Left forelimb (tissue), 1 donor: ENCODE measurements at regions not wholly inside any gene's neighbourhood (a gene's known extent, or its start where the extent isn't known, plus 50 kb on each side); places are given as distances from the start of the nearest gene placed in this dataset.
"Not testable (repeated sequence)": the region's sequence is repeated elsewhere in the genome, so short reads cannot be mapped to it uniquely, and the experiment has no call there.

Experiments used
- DNase-seq: peaks from one replicate; pipeline ENCODE4 v3.0.0-alpha.2; 2018; ENCODE audit warnings: low spot score

DNA sequence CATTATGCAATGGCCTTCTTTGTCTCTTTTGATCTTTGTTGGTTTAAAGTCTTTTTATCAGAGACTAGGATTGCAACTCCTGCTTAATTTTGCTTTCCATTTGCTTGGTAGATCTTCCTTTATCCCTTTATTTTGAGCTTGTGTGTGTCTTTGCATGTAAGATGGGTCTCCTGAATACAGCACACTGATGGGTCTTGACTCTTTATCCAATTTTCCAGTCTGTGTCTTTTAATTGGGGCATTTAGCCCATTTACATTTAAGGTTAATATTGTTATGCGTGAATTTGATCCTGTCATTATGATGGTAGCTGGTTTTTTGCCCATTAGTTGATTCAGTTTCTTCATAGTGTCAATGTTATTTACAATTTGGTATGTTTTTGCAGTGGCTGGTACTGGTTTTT is 56.9 kb upstream of the TBX18 start:
- DNase-seq: not testable (repeated sequence)

GRCh38 chr6:84816741-84817140 is 52.3 kb upstream of the TBX18 start:
- no peak for DNase-seq

DNA sequence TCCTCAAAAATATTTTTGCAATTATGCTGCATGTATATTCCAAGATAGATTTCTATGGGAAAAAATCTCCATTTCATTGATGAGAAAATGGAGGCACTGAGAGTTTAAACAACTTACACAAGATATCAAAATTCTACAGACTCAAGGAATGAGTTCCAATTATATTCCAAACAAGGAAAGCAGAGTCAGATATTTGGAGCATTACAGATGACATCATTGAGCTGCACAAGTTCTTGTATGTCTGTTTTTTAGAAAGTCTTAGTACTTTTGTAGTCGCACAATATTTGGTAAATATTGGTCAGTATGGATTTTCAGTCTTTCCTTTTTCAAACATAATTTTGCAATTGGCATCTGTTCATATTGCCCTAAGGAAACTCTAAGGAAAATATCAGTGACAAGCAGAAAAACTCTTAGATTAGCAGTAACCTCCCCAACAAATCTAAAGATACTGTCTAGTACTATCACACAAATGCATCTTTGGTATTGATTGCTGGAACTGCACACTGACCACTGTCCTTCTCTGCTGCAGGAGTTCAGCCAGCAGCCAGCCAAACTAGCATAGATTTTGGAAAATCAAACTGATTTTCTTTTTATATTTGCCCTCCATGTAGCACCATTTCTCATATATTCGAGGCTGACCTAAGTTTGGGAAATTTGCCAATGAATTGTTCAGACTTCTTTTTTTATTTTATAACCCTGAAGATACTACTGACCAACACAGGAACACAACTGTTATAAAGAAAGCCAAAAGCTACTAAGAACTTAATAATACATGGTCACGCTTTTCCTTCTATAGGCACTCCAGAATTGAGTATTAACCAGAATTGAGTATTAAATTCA is 51.7 kb upstream of the TBX18 start:
- DNase-seq: no peak
